Activated gamma-delta T cell treated with Interleukin-2 at 50 U/mL for 16 hours (primary cell): ENCODE measurements at regions not wholly inside any gene's neighbourhood (a gene's known extent, or its start where the extent isn't known, plus 50 kb on each side); places are given as distances from the start of the nearest gene placed in this dataset.
A peak's percentile ranks its signal among the peaks of the same experiment; 100 is the strongest.

ENCODE experiments used
- DNase-seq: peaks from one replicate; pipeline ENCODE4 v3.0.0-alpha.2; 2020

DNA sequence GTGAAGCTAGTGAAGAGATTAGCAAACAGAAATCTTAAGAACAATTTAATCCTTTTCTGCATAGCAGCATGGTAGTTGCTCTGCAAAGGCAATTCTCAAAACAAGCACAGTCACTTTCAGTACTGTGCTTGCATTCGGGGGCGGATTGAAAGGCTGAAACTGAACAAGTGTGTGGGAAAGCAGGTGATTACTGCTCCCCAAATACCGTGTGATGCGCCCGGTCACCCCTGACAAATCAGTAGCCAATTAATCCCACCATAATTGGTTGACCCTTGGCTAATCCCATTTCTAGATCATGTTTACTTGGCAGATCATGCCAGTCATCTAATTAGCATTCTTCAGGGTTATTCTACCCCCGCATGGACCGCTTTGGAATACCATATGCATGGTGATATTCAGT, 76.5 kb upstream of the ADRB1 start:
- DNase-seq, result no peak

DNA sequence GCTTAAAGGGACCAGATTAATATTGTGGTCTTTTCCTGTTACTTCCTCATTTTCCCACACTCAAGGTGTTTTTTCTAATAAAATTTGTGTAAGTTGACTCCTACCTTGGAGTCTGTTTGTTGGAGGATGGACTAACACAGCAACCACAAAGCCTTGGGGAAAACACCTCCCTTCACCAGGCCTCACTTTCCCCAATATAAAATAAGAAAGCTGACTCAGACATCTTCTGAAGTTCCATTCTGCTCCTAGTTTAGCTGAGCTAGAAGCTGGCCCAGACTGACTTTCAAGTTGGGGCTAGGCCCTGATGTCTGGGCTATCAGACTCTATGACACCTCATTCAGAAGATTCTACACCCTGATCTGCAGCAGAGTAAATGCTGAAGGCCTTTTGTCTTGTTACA, 73.0 kb upstream of the ADRB1 start:
- DNase-seq, result no peak

DNA sequence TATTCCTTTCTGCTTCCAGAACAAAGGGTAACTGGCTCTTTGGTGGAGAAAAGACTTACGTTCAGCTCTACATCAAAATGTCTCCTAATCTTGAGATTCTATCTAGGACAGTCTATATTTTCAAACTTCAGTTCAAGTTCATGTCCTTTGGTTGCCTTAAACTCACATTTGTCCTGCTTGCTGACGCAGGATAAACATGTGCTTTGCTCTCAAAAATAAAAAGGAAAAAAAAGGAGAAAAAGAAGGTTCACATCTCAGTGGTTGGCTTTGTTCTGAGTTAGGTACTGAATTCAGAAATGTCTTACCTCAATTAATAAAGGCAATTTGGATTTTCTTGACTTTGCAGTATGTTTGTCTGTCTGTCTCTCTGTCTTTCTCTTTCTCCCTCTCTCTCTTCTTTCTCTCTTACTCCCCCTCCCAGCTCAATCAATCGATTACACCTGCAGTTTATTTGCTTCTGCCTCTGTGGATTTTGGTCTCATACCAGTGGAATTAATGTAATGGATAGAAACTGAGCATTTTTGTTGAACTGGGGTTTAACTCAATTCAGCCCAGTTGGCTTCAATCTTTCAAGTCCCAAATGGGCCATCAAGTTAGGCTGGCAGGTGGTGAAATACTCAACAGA, 72.2 kb upstream of the ADRB1 start:
- DNase-seq, result no peak

DNA sequence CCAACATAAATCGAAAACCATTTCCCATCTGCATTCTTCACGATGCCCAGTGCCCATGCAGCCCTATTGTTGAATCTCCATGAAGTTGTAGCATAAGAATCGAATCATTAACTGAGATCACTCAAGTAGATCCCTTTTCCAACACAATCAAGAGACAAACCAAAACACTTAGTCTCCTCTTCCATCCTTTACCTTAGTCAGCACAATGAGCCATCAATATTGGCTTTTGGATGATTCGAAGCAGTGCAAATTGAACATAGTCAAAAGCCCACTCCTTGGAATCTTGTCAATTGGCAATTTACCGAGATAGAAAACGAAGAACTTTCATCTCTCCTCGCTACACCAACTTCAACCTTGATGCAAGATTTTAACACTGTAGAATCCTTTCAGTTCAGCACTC, 66.5 kb upstream of the ADRB1 start:
- DNase-seq, result no peak

DNA sequence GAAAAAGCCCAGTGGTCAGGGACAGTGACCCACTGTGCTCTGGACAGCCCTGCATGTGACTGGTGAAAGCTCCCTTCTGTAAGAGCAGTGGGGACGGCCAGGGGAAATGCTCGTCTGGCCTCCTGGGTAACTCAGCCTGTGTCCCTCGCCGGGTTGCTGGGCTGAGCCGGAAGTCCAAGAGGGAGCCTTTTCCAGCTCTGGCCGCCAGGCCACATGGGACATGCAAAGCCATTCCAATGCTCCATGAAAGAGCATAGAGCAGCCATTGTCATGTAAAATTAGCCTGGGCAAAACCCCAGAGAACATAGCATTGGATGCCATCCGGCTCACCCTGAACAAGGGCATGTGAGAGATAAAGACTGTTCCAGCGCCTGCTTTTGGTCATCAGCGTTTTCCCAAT, 64.9 kb upstream of the ADRB1 start:
- no peak for DNase-seq

DNA sequence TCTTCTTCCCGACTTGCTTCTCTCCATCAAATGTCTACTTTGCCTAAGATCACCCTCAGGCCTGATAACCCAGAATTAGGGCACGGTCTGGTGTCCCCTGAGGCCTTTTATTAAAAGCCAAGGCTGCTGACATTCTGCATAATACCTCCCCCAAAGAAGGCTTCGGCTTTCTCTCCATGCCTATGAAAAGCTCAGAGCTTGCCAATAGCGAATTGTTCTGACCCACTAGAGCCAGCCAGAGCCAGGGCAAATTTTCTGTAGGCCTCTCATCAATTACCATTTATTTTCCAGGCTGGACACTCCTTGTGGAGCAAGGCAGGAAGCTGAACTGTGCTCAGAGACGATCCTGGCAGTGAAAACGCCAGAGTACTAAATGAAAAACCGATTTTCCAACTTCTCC, 64.3 kb upstream of the ADRB1 start:
- DNase-seq, result no peak

DNA sequence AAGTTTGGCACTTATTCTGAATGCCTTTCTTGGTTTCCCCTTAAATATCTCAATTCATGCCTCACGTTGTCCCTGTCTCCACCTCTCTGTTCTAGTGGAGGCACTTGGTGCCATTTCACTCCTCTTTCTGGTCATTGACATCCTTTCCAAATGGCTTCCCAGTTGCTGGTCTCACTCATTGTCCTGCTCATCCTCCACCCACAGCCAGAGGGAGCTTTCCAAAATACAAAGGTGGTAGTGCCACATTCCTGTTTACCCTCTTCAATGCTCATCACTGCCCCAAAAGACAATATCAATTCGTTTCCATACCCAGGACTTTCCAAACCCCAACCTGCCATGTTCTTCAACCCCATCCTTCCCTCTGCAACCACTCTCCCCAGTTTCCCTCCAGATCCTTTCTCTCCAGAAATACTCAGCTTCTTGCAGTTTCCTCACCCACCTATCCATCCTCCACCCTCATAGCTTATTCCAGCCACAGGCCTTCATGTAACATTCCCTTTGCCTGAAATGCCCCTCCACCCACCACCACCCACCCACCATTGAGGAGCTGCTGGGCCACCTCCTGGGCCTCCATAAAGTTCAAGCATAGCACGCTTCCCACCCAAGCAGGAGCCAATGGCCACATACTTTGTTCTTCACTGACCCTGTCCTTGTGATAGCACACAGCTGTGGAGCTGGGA, 63.1 kb upstream of the ADRB1 start:
- DNase-seq, result no peak

DNA sequence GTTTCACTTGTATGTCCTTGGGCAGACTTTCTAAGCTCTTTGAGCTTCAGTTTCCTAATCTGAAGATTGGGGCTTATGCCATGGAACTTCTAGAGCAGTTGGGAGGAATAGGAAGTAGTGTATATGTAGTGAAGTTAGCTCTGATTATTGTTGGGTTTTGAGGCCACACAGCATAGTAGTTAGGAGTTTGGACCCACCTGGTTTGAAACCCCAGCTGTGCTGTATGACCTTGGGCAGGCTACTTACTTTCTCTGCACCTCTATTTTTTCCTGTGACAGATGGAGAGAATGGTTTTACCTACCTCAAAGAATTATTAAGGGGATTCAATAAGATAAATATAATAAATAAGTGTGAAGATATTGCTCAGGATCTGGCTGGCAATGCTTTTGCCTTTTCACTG, 61.4 kb upstream of the ADRB1 start:
- no peak for DNase-seq

DNA sequence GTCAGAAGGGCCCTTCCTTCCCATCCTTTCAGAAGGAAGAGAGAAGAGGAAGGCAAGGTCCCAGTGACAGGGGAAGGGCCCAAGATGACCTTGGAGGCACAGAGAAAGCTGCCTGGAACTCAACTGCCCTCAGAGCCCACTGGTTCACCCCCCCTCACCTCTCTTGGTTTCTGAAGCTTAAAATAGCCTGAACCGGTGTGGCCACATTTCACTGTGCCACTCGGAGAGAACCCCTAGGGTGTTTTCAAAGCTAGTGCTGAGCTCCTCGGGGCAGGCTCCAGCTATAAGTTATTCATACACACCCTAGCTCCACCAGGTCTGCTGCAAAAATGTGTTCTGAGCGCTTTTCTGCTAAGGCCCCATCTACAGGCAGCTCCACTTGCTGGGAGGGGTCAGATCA, 60.9 kb upstream of the ADRB1 start:
- no peak for DNase-seq

DNA sequence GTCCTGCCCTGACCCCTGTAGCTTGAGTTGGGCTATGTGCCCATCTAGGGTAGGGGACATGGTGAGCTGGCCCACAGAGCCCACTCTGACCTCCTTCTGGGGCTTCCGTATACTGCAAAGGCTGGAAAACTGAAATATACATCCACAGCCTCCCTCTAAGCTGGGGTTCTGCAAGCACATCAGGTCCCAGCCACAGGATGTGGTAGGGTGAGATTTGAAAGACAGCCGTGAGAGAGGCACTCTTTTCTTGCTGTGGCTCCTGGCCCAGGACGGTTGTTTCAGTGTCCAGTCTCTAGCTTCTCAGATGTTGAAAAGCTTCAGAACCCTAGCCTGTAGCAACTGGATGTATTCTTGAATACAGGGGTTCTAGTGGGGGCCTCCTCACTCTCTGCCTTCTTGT, 60.1 kb upstream of the ADRB1 start:
- peak; percentile 12 for DNase-seq

DNA sequence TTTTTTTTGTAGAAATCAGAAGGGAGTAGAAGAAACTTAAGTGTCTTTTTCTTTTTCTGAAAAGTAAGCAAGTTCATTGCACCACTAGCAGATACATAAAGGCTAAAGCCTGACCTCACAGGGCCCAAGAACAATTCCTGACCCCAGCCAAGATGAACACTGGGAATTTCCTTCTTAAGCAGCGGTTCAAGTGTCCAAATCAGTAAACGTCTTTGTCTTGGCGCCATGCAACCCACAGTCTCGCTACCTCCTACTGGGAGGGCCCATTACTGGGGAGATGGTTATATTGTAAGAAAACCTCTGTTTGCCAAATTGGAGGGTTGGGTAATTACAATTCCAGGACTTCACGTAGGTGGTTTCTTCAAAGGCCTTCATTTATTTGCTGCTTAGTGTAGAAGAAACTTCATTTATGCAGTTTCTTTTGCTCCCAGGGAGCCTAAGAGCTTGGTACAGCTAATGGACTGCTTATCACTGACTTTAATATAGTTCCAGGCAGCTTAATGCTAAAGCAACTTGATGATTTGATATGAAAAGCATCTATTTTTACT, 58.3 kb upstream of the ADRB1 start:
- DNase-seq, result no peak

DNA sequence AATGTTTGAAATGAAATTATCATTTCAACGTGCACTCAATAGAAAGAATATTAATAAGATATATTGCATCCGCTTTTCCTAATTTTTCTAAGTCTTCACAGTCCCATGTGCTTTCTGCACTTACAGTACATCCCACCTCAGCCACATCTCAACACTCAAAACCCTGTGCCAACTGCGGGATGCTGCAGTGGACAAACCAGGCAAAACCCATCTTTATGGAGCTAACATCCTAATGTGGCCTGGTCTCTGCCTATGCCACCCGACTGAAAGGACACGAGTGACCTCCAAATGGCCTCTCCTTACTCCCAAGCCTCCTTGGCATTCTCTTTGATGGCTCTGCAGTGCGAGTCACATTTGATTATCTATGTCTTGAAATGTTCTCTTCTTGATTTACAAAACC, 57.4 kb upstream of the ADRB1 start:
- no peak for DNase-seq

DNA sequence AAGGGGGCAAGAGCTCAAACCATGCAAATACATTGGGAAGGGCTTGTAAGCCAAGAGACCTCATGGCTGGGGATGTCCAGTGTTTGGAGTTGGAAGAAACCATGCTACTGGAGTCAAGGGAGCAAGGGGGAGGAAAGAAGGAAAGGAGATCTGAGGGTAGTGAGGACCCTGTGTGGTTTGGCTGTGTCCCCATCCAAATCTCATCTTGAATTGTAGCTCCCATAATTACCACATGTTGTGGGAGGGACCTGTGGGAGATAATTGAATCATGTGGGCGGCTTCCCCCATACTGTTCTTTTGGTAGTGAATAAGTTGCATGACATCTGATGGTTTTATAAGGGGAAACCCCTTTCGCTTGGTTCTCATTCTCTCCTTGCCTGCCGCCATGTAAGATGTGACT, 56.5 kb upstream of the ADRB1 start:
- DNase-seq, result no peak

DNA sequence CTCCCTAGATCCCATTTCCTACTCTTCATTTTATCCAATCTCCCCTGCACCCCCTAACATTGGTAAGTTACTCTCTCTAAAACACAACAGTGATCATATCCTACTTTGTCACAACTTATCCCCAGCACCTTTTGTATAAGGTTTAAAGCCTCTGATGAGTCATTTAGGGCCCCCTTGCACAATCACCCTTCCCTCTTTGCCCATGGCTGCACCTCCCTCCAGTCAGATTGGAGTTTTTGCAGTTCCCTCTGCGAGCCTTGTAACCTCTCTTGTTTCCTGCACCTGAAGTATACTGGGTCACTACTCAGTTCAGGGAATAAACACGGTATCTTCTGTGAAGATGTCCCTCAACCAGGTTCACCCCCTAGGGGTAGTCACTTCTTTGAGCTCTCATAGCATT, 55.9 kb upstream of the ADRB1 start:
- no peak for DNase-seq

DNA sequence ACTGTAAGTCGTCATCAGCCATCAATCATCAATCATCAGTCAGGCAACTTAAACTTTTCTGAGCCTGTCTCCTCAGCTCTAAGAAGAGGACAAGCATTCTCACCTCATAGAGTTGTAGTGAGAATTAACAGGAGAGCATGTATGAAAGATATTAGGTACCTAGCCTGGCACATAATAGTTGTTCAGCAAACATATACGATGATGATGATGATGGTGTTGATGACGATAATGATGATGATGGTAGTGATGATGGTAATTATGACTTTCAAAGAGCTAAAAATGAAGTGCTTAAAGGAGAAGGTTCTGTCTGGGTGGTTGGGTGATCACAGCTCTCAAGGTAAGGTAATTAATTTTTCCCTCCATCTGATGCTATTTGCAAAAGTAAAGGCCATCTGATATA, 55.1 kb upstream of the ADRB1 start:
- no peak for DNase-seq

DNA sequence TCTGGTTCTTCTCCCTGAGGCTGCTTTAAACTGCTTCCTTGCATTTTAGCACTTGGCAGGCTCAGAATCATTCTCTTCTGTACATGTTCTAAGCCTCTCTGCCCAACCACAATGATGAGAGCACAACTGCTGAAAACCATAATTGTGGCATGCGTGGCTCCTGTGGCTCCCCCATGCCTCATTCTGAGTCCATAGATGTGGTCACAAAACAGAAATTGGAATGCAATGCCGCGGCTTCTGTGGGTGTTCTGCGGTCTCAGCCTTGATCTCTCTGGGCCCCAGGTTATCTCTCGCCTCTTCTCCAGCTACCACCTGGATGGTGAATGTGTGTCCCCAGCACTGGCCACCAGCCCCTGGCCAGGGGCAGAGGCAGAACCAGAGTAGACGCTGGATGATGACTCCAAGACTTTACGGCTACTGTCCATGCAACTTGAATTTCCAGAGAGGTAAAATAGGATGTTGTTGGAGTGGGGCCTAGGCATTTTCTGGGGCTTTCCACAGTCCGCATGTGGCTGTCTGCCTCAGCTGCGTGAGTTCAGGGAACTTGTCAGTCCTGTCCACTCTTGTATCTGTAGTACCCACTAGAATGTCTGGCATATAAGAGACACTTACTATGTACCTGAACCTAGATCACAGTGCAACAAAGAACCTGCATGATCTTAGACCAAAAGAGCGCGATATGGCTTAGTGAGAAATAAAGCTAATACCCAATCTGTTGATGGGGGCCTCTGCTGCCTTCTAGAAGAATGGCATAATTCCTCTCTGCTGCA, 52.4 kb upstream of the ADRB1 start:
- no peak for DNase-seq

DNA sequence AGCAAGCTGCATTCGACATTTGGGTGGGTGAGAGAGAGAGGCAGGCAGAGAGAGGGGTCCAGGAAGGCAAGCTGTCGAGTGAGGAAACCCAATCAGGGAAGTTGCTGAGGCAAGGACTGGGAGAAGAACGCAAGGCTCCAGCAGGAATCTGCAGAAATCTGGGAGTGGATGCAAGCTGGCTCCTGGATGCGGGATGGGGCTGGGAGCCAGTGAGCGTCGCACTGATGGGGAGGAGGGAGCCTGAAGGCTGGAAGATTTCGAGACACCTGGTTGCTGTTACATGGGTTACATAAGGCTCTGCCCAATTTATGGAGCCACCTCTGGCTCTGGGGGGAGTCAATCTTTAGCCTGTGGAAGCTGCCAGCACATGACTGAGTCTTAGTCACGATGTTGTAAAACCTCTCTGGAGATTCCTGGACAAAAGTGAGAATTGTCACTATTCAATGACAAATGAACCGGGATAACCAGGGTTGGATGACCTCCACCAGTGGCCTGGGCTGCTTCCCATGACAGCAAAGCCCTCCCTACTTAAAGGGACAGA, 51.1 kb upstream of the ADRB1 start:
- no peak for DNase-seq

DNA sequence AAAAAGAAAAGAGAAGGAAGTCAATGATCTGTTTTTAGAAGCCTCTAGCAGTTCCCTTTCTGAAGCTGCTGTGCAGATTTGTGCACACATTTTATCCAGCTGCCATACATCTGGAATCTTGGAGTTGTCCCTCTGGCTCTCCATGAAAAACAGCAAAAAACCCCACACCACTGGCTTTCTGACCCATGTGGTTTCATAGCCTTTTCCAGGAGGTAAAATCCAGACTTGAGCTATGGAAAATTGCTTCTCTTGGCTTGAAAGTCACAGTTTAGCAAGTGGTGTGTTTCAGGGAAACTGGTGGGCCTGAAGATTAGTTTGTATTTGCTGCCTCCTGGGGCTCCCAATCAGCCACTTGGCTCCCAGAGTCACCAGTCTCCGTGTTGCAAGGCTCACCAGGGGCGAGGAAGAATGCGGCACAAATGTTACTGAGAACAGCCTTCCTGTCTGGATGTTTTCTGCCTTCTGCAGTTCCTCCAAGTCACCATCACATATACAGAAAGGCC, 50.1 kb upstream of the ADRB1 start:
- DNase-seq, result no peak
